RWPE1 (cell line): ENCODE measurements at regions not wholly inside any gene's neighbourhood (a gene's known extent, or its start where the extent isn't known, plus 50 kb on each side); places are given as distances from the start of the nearest gene placed in this dataset.

ENCODE experiments used
- CTCF ChIA-PET: fragments of 350-600 bp; sonication (Branson Sonifier 250); formaldehyde crosslinking; extraction: SDS; loops from one replicate; lab custom pipeline; 2021; lab: Yijun Ruan, JAX
- POLR2A ChIA-PET: fragments of 400-600 bp; formaldehyde crosslinking; extraction: SDS; loops from one replicate; lab custom pipeline; 2020; ENCODE audit warnings: antibody characterized with exemption; ENCODE audit not compliant: low non-redundant PET; lab: Yijun Ruan, JAX
- DNase-seq: peaks from one replicate; pipeline ENCODE4 v3.0.0; 2012; ENCODE audit warnings: low spot score
- H3K27ac ChIP-seq: fragments of 450-650 bp; 2 replicates; pipeline ENCODE4 v1.5.1; 2017
- TF ChIP-seq, protein P1 (sequence below): fragments of 450-650 bp; conservative IDR thresholded peaks from 2 replicates; pipeline ENCODE4 v1.5.1; 2017; ENCODE audit warnings: low read depth, mild to moderate bottlenecking

DNA sequence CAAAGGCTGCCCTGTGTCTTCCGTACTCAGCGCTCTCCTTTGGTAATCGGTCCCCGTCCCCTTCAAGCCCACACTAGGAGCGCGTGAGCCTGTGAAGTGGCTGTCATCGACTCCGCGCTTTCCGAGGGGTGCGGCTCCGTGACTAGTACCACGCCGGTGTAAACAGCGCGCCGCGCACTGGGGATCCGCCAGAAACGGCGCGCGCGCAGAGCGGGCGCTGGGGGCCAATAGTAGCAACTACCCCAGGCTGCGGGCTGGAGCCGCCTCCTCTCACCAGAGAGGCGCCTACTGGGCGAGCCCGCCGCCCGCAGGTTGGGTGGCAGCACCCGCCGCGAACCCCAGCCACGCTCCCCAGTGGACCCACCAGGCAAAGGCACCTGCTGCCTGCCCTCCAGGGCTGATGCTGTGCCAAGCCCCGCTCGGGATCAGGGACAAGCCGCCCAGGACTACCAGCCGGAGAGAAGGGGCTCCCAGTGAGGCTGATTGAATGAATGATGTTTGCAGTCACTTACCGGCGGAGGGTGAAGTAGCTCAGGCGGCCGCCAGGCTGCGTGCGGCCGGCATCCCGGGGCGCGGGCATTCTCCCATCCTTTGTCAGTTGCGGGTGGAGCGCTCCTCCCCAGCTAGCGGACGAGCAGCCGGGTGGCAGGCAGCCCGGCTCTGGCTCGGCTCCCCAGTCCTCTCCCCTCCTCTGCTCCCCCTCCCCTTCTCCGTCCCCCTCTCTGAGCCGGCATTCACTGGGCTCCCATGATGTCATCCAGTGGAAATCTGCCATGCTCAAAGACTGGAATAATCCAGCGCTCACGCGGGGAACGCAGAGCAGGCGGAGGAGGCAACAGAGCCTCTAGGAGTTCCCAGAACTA is 370.3 kb upstream of the SMIM31 start:
- DNase-seq = peak; percentile 8
- CTCF ChIA-PET = interaction anchor here (0.6 to 1.3 kb wide), 3 partner anchors 348 to 557 kb away, joined by 3 to 7 read pairs (median 6); no protein-coding TSS in a partner anchor
- TF ChIP-seq, protein P1, sequence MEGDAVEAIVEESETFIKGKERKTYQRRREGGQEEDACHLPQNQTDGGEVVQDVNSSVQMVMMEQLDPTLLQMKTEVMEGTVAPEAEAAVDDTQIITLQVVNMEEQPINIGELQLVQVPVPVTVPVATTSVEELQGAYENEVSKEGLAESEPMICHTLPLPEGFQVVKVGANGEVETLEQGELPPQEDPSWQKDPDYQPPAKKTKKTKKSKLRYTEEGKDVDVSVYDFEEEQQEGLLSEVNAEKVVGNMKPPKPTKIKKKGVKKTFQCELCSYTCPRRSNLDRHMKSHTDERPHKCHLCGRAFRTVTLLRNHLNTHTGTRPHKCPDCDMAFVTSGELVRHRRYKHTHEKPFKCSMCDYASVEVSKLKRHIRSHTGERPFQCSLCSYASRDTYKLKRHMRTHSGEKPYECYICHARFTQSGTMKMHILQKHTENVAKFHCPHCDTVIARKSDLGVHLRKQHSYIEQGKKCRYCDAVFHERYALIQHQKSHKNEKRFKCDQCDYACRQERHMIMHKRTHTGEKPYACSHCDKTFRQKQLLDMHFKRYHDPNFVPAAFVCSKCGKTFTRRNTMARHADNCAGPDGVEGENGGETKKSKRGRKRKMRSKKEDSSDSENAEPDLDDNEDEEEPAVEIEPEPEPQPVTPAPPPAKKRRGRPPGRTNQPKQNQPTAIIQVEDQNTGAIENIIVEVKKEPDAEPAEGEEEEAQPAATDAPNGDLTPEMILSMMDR = peak; percentile 40

DNA sequence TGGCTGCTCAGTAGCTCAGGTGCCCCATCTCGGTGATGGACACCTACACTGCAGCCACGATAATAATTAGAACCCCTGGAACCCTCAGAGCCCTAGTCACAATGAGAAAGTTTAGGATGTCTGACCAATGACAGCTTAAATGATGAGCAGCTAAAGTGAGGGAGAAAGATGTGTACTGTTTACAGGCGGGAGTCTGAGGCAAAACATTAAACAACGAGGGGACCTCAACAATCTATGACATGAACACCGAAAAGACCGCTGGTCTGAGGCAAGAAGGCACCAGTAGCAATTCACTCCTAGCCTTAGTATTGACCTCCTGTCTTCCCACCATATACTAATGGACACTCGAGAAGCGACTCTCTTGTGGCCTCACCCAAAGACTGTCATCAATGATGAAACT is 369.5 kb upstream of the SMIM31 start:
- no peak overlapping the region for H3K27ac ChIP-seq
- POLR2A ChIA-PET = no interaction called here
- TF ChIP-seq, protein P1 = no peak
- DNase-seq = no peak
- CTCF ChIA-PET = no interaction called here

More for the DNA sequence above, 370.3 kb upstream of the SMIM31 start:
- H3K27ac ChIP-seq = no peak overlapping the region
- POLR2A ChIA-PET = no interaction called here

DNA sequence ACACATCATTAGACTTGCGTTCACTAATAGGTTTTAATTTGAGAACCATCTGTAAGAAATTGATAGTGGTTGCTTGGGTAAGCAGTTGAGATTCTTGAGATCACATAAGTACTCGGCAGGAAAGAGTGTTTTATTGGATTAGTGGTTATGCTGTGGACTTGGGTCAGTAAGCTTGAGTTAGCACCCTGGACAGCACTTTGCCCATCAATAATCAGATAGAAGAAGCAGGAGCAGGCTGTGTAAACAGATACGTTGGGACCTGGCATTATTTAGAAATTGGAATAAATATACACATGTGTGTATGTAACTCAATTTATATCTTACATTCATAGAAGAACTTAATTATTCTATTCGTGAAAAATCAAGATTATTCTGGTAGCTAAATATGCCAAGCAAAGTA is 357.5 kb upstream of the SMIM31 start:
- CTCF ChIA-PET = no interaction called here

DNA sequence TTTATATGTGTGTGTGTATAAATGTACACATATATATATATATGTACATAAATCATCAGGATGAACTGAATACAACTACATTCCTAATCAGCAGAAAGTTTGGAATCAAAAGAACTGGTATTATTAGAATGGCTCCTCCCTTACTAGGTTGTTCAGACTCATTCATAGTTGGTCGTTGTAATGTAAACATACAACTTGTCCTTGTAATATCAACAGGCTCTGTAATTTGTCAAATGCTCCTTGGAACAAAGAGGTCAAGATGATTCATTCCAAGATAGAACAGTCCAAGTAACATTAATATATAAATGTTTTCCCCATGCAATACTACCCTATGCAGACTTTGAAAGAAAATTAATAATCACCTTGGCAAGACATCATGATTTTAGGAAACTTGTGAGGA is 351.4 kb upstream of the SMIM31 start:
- CTCF ChIA-PET = interaction anchor here (0.7 kb wide), 1 partner anchor 310 kb away, joined by 4 read pairs; no protein-coding TSS in a partner anchor

More for the DNA sequence above, 357.5 kb upstream of the SMIM31 start:
- no peak for DNase-seq
- POLR2A ChIA-PET = no interaction called here
- H3K27ac ChIP-seq = no peak overlapping the region
- TF ChIP-seq, protein P1 = no peak

DNA sequence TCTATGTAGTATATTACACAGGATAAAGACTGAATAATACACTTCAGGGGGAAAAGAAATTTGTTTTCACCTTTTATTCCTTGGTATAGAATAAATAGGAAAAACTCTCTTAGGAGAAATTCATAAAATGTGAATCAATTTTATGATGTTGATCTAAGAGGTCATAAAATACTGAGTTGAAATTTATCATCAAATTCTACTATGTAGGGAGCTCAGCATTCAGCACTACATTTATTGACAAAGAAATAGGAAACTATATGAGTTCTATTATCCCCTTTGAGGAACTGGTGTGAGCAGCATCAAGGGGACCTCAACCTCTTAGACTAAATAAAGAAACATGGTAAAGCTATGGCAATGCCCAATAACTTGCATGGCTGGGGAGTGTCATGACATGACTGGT is 348.2 kb upstream of the SMIM31 start:
- no peak for DNase-seq
- no peak overlapping the region for H3K27ac ChIP-seq
- TF ChIP-seq, protein P1 = no peak
- POLR2A ChIA-PET = no interaction called here
- CTCF ChIA-PET = interaction anchor here (0.6 kb wide), 1 partner anchor 24 kb away, joined by 3 read pairs; no protein-coding TSS in a partner anchor

More for the DNA sequence above, 351.4 kb upstream of the SMIM31 start:
- POLR2A ChIA-PET = no interaction called here
- H3K27ac ChIP-seq = no peak overlapping the region
- TF ChIP-seq, protein P1 = no peak
- no peak for DNase-seq

DNA sequence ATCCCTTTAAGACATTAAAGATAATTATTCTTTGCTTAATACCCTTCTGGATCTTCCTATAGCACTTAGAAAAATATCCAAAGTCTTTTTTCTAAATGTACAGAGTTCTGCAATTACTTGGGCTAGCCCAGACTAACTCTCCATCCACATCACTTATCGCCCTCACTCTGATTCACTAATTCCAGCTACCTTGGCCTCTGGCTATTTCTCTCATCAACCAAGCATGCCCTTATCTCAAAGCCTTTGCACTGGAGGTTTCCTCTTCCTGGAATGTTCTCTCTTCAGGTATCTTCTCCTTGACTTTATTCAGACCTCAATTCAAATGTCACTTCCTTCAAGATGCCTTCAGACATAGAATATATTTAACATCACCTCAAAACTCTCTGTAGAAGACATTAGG is 345.1 kb upstream of the SMIM31 start:
- DNase-seq = no peak
- no peak overlapping the region for H3K27ac ChIP-seq
- ChIA-PET POLR2A (no interaction called here), CTCF (no interaction called here)
- TF ChIP-seq, protein P1 = no peak
